Germinal center (tissue), 1 donor: ENCODE measurements at regions not wholly inside any gene's neighbourhood (a gene's known extent, or its start where the extent isn't known, plus 50 kb on each side); places are given as distances from the start of the nearest gene placed in this dataset.

ENCODE experiments used
- DNase-seq: peaks from one replicate; pipeline ENCODE4 v3.0.0; 2012; ENCODE audit warnings: mixed read lengths, low spot score

- DNase-seq = no peak
Measured at GRCh38 chr2:52934920-52935640, 832.5 kb upstream of the CHAC2 start.

- DNase-seq = no peak
Measured at GRCh38 chr2:52934323-52934898, 833.2 kb upstream of the CHAC2 start.

GRCh38 chr2:52933878-52934277 is 833.7 kb upstream of the CHAC2 start:
- no peak for DNase-seq

- DNase-seq = no peak
Measured at GRCh38 chr2:52931660-52932059, 835.9 kb upstream of the CHAC2 start.

- no peak for DNase-seq
Measured at GRCh38 chr2:52929412-52929811, 838.2 kb upstream of the CHAC2 start.

- DNase-seq = no peak
Measured at GRCh38 chr2:52919673-52920072, 847.9 kb upstream of the CHAC2 start.

GRCh38 chr2:52918551-52918950 is 849.1 kb upstream of the CHAC2 start:
- no peak for DNase-seq

GRCh38 chr2:52916981-52917380 is 850.6 kb upstream of the CHAC2 start:
- no peak for DNase-seq

- DNase-seq = no peak
Measured at GRCh38 chr2:52904355-52904891, 863.2 kb upstream of the CHAC2 start.

GRCh38 chr2:52897511-52898044 is 870.0 kb upstream of the CHAC2 start:
- DNase-seq = no peak

GRCh38 chr2:52895726-52896340 is 871.8 kb upstream of the CHAC2 start:
- no peak for DNase-seq

GRCh38 chr2:52886556-52886955 is 881.0 kb upstream of the CHAC2 start:
- DNase-seq = no peak

- no peak for DNase-seq
Measured at GRCh38 chr2:52884761-52885352, 882.7 kb upstream of the CHAC2 start.

GRCh38 chr2:52882974-52883373 is 884.6 kb upstream of the CHAC2 start:
- no peak for DNase-seq

GRCh38 chr2:52881606-52882005 is 886.0 kb upstream of the CHAC2 start:
- no peak for DNase-seq

- DNase-seq = no peak
Measured at GRCh38 chr2:52880872-52881271, 886.7 kb upstream of the CHAC2 start.

GRCh38 chr2:52879561-52879960 is 888.0 kb upstream of the CHAC2 start:
- no peak for DNase-seq

GRCh38 chr2:52877703-52878102 is 889.9 kb upstream of the CHAC2 start:
- no peak for DNase-seq

GRCh38 chr2:52874466-52875106 is 893.0 kb upstream of the CHAC2 start:
- no peak for DNase-seq

GRCh38 chr2:52862801-52863200 is 904.8 kb upstream of the CHAC2 start:
- no peak for DNase-seq

- DNase-seq = no peak
Measured at GRCh38 chr2:52861596-52861995, 906.0 kb upstream of the CHAC2 start.

- no peak for DNase-seq
Measured at GRCh38 chr2:52859065-52859464, 908.5 kb upstream of the CHAC2 start.
